ENCODE measurements at regions not wholly inside any gene's neighbourhood (a gene's known extent, or its start where the extent isn't known, plus 50 kb on each side); places are given as distances from the start of the nearest gene placed in this dataset.

GRCh38 chr5:32951003-32951402 lies 239.9 kb downstream of the NPR3 start:
- Histone ChIP-seq H3K4me2 (ENCODE audit: low read depth, low read length) (no peak overlapping the region), H3K4me3 (replicated peaks in 1 of 3; ENCODE audit: insufficient read depth in 1 of 3, low read depth in 2 of 3, low read length in 3 of 3) (no peak overlapping the region), H4K20me1 (ENCODE audit: insufficient read depth, low read length) (no peaks in the 10 kb centered on the region), H2AFZ (ENCODE audit: low read length) (no peak overlapping the region), H3K4me1 (ENCODE audit: insufficient read depth, low read length) (no peaks in the 10 kb centered on the region), H3K79me2 (ENCODE audit: insufficient read depth, low read length) (no peaks in the 10 kb centered on the region), H3K9ac (ENCODE audit: insufficient read depth, low read depth, low read length) (no peak overlapping the region), H3K9me3 (ENCODE audit: low read length) (no peaks in the 10 kb centered on the region), H3K27me3 (ENCODE audit: control insufficient read depth in 1 of 2, insufficient read depth in 2 of 2, low read length in 2 of 2) (no peaks in the 10 kb centered on the region), H3K27ac (ENCODE audit: extremely low read length, insufficient read depth, low read length) (no peak overlapping the region), H3K36me3 (replicated peaks in 1 of 2; ENCODE audit: control insufficient read depth in 1 of 2, insufficient read depth in 2 of 2, low read length in 2 of 2) (no peaks in the 10 kb centered on the region)
- no TSS peak for BruUV-seq (replicated peaks)
- CTCF ChIA-PET (ENCODE audit: low intra/inter-chr PET ratio, low total read pairs), result no interaction called here
- TF ChIP-seq XBP1 (CRISPR knock-in tag; IDR thresholded peaks at IDR 0.05), result no peak
- TF ChIP-seq ZBTB3 (CRISPR knock-in tag; IDR thresholded peaks at IDR 0.05; ENCODE audit: borderline replicate concordance, low read depth), result no peak
- TF ChIP-seq ZNF17 (CRISPR knock-in tag; IDR thresholded peaks at IDR 0.05), result no peak
- TF ChIP-seq ZBTB40 (IDR thresholded peaks at IDR 0.05), result no peak
- TF ChIP-seq ZBTB40 (CRISPR knock-in tag; IDR thresholded peaks at IDR 0.05), result no peak
- TF ChIP-seq TP53 (CRISPR knock-in tag; conservative IDR thresholded peaks at IDR 0.05), result no peak
- TF ChIP-seq EEA1 (CRISPR knock-in tag; IDR thresholded peaks at IDR 0.05; ENCODE audit: borderline replicate concordance), result no peak
- TF ChIP-seq CENPT (CRISPR knock-in tag; IDR thresholded peaks at IDR 0.05; ENCODE audit: low read depth), result no peak
- no peak for TF ChIP-seq ZNF598 (CRISPR knock-in tag; IDR thresholded peaks at IDR 0.05; ENCODE audit: borderline replicate concordance)
- POLR2A ChIA-PET, result no interaction called here
- in situ Hi-C loops (cut with HindIII; ENCODE audit: extremely low pct_ligation_motif_present, low pct_unique_long_range_greater_than_20kb) (no loop called here), intact Hi-C loops (cut with micrococcal nuclease; ENCODE audit: unreplicated experiment) (no loop called here)
- no peak for DNase-seq (ENCODE audit: low spot score)
- no peak for FAIRE-seq
- no peak for ATAC-seq
